ENCODE measurements at regions not wholly inside any gene's neighbourhood (a gene's known extent, or its start where the extent isn't known, plus 50 kb on each side); places are given as distances from the start of the nearest gene placed in this dataset.
A peak's percentile ranks its signal among the peaks of the same experiment; 100 is the strongest.

GRCh38 chr20:51906049-51906448, 103.7 kb upstream of the SALL4 start:
- no peak for DNase-seq (ENCODE audit: extremely low read depth in 1 of 11, low read depth in 9 of 11, low spot score in 4 of 11)

GRCh38 chr20:51902933-51903332, 100.6 kb upstream of the SALL4 start:
- no peak for DNase-seq (ENCODE audit: extremely low read depth in 1 of 11, low read depth in 9 of 11, low spot score in 4 of 11)

GRCh38 chr20:51900443-51900842, 98.1 kb upstream of the SALL4 start:
- no peak for DNase-seq (ENCODE audit: extremely low read depth in 1 of 11, low read depth in 9 of 11, low spot score in 4 of 11)

GRCh38 chr20:51899674-51900073, 97.4 kb upstream of the SALL4 start:
- DNase-seq (ENCODE audit: extremely low read depth in 1 of 11, low read depth in 9 of 11, low spot score in 4 of 11) = no peak

- DNase-seq (ENCODE audit: extremely low read depth in 1 of 11, low read depth in 9 of 11, low spot score in 4 of 11) = no peak
These were observed 96.5 kb upstream of the SALL4 start for GRCh38 chr20:51898788-51899187.

- no peak for DNase-seq (ENCODE audit: extremely low read depth in 1 of 11, low read depth in 9 of 11, low spot score in 4 of 11)
These were observed 92.3 kb upstream of the SALL4 start for GRCh38 chr20:51894619-51895018.

GRCh38 chr20:51894201-51894600, 91.9 kb upstream of the SALL4 start:
- DNase-seq (ENCODE audit: extremely low read depth in 1 of 11, low read depth in 9 of 11, low spot score in 4 of 11) = no peak

- DNase-seq (ENCODE audit: extremely low read depth in 1 of 11, low read depth in 9 of 11, low spot score in 4 of 11) = no peak
These were observed 91.4 kb upstream of the SALL4 start for GRCh38 chr20:51893723-51894122.

- DNase-seq (ENCODE audit: extremely low read depth in 1 of 11, low read depth in 9 of 11, low spot score in 4 of 11) = no peak
These were observed 87.7 kb upstream of the SALL4 start for GRCh38 chr20:51890003-51890402.

- DNase-seq (ENCODE audit: extremely low read depth in 1 of 11, low read depth in 9 of 11, low spot score in 4 of 11) = no peak
These were observed 87.1 kb upstream of the SALL4 start for GRCh38 chr20:51889466-51889865.

- DNase-seq (ENCODE audit: extremely low read depth in 1 of 11, low read depth in 9 of 11, low spot score in 4 of 11) = no peak
These were observed 86.0 kb upstream of the SALL4 start for GRCh38 chr20:51888291-51888690.

- DNase-seq (ENCODE audit: extremely low read depth in 1 of 11, low read depth in 9 of 11, low spot score in 4 of 11) = no peak
These were observed 84.7 kb upstream of the SALL4 start for GRCh38 chr20:51886891-51887608.

GRCh38 chr20:51886341-51886740, 84.0 kb upstream of the SALL4 start:
- DNase-seq (ENCODE audit: extremely low read depth in 1 of 11, low read depth in 9 of 11, low spot score in 4 of 11) = no peak

- no peak for DNase-seq (ENCODE audit: extremely low read depth in 1 of 11, low read depth in 9 of 11, low spot score in 4 of 11)
These were observed 82.2 kb upstream of the SALL4 start for GRCh38 chr20:51884561-51884960.

GRCh38 chr20:51880188-51880587, 77.9 kb upstream of the SALL4 start:
- DNase-seq (ENCODE audit: extremely low read depth in 1 of 11, low read depth in 9 of 11, low spot score in 4 of 11) = no peak

GRCh38 chr20:51876313-51876940, 74.1 kb upstream of the SALL4 start:
- DNase-seq (ENCODE audit: extremely low read depth in 1 of 11, low read depth in 9 of 11, low spot score in 4 of 11) = no peak

- DNase-seq (ENCODE audit: extremely low read depth in 1 of 11, low read depth in 9 of 11, low spot score in 4 of 11) = no peak
These were observed 71.3 kb upstream of the SALL4 start for GRCh38 chr20:51873652-51874051.

- peak; percentile 46 to 86 (median 73) for DNase-seq (ENCODE audit: extremely low read depth in 1 of 11, low read depth in 9 of 11, low spot score in 4 of 11)
These were observed 69.6 kb upstream of the SALL4 start for GRCh38 chr20:51871943-51872342.

- no peak for DNase-seq (ENCODE audit: extremely low read depth in 1 of 11, low read depth in 9 of 11, low spot score in 4 of 11)
These were observed 66.7 kb upstream of the SALL4 start for GRCh38 chr20:51869002-51869401.

GRCh38 chr20:51867251-51867650, 64.9 kb upstream of the SALL4 start:
- no peak for DNase-seq (ENCODE audit: extremely low read depth in 1 of 11, low read depth in 9 of 11, low spot score in 4 of 11)

GRCh38 chr20:51864967-51865366, 62.6 kb upstream of the SALL4 start:
- DNase-seq (ENCODE audit: extremely low read depth in 1 of 11, low read depth in 9 of 11, low spot score in 4 of 11) = no peak

Data from renal cortex interstitium (tissue), 11 donors.